ENCODE measurements at regions not wholly inside any gene's neighbourhood (a gene's known extent, or its start where the extent isn't known, plus 50 kb on each side); places are given as distances from the start of the nearest gene placed in this dataset.
A peak's percentile ranks its signal among the peaks of the same experiment; 100 is the strongest.

DNA sequence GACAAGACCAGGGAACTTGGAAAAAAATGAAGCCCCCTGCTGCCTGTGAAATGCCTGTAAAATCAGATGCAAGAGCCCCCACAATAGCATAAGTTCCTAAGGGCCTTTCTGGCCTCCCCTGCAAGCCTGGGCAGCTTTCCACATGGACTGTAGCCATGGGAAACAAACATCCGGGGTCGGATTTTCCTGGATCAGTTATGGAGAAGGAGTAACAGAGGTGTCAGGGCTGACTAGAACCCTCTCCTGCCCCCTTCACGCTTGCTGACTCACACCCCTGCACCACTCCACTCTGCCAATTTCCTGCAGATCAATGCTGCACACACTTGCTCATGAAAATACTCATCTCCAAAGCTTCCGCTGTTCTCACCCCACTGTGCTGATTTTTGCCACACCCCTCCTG lies 258.6 kb downstream of the CBLN1 start:
- no peak overlapping the region for H3K27ac ChIP-seq (ENCODE audit: low read depth in 2 of 2, low read length in 1 of 2)
- CTCF ChIA-PET: interaction anchor here (1.4 kb wide), 1 partner anchor 26 kb away, joined by 3 read pairs; no protein-coding TSS in a partner anchor
- H3K36me3 ChIP-seq (replicated peaks in 1 of 2; ENCODE audit: control insufficient read depth in 1 of 2, insufficient read depth in 2 of 2, low read length in 1 of 2): no peaks in the 10 kb centered on the region
- 13% methylated on average over 4 of the region's 4 CpGs for WGBS (ENCODE audit: low lambda C conversion rate)
- H3K9me3 ChIP-seq: no peaks in the 10 kb centered on the region
- H3K9ac ChIP-seq: no peak overlapping the region
- no peaks in the 10 kb centered on the region for H4K20me1 ChIP-seq (ENCODE audit: insufficient read depth)
- no peak overlapping the region for H3K4me3 ChIP-seq (ENCODE audit: low read depth in 2 of 2, low read length in 1 of 2)
- no peaks in the 10 kb centered on the region for H3K27me3 ChIP-seq (ENCODE audit: insufficient read depth)
- H3K4me2 ChIP-seq: no peak overlapping the region
- no peaks in the 10 kb centered on the region for H3F3A ChIP-seq (replicated peaks; ENCODE audit: insufficient read depth)
- no peaks in the 10 kb centered on the region for H3K9me2 ChIP-seq
- TF ChIP-seq NFIC (IDR thresholded peaks at IDR 0.05; ENCODE audit: borderline replicate concordance): peak; percentile 54
- TF ChIP-seq FOSL2 (IDR thresholded peaks at IDR 0.05; ENCODE audit: borderline replicate concordance, low read depth): peak; percentile 49; the same call in 1 of the 2 replicates
- peak; percentile 34; the same call in 1 of the 2 replicates for TF ChIP-seq TCF12 (IDR thresholded peaks at IDR 0.05)
- TF ChIP-seq TAF1 (IDR thresholded peaks at IDR 0.05; ENCODE audit: borderline replicate concordance, low read depth, low read length): no peak
- H2AFZ ChIP-seq (ENCODE audit: low read depth): no peak overlapping the region
- no peaks in the 10 kb centered on the region for H3K79me2 ChIP-seq (ENCODE audit: insufficient read depth)
- no peak for DNase-seq
- H3K4me1 ChIP-seq (ENCODE audit: control insufficient read depth in 1 of 2, insufficient read depth in 2 of 2, low read depth in 1 of 2, low read length in 1 of 2): peaks cover 0 to 33% of the 10 kb centered on the region in 2 experiments; a peak in 2 of 4 replicates
- POLR2A ChIA-PET: no interaction called here

DNA sequence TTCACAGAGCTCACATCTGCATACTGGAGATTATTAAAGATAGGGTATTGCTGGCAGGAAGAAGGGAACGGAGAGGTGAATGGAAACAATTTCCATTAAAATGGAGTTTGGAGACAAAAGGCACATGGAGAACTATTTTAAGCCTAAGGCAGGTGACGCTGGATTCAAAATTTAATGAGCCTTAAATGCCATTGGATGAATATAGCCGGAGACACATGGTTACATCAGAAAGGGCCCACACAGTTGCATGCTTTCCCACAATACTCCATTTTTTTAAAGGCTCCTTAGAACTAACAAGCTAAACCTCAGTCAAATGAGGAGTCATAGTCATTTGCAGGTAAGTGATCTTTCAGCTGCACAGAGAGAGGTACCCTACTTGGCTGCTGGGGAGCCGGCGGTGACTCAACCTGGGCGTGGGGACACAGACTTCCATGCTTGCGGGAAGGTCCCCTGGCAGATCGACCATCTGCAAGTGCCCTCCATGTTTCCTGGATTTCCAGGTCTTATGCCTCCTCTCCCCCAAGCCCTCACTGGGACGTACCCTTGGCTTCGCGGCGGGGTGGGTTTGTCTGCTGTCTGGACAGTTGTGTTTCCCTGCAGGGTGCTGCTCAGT lies 259.2 kb downstream of the CBLN1 start:
- no peaks in the 10 kb centered on the region for H3K79me2 ChIP-seq (ENCODE audit: insufficient read depth)
- H3F3A ChIP-seq (replicated peaks; ENCODE audit: insufficient read depth): no peaks in the 10 kb centered on the region
- H3K4me2 ChIP-seq: no peak overlapping the region
- no peak overlapping the region for H3K4me3 ChIP-seq (ENCODE audit: low read depth in 2 of 2, low read length in 1 of 2)
- no peaks in the 10 kb centered on the region for H3K9me2 ChIP-seq
- H3K4me1 ChIP-seq (ENCODE audit: control insufficient read depth in 1 of 2, insufficient read depth in 2 of 2, low read depth in 1 of 2, low read length in 1 of 2): peaks cover 0 to 33% of the 10 kb centered on the region in 2 experiments; a peak in 2 of 4 replicates
- H3K9ac ChIP-seq: no peak overlapping the region
- H3K27ac ChIP-seq (ENCODE audit: low read depth in 2 of 2, low read length in 1 of 2): no peak overlapping the region
- ChIA-PET CTCF (interaction anchor here (1.4 kb wide), 1 partner anchor 27 kb away, joined by 3 read pairs; no protein-coding TSS in a partner anchor), POLR2A (no interaction called here)
- DNase-seq: no peak
- WGBS (ENCODE audit: low lambda C conversion rate): 41% methylated on average over 6 of the region's 12 CpGs
- no peaks in the 10 kb centered on the region for H3K9me3 ChIP-seq
- H2AFZ ChIP-seq (ENCODE audit: low read depth): no peak overlapping the region
- H3K27me3 ChIP-seq (ENCODE audit: insufficient read depth): no peaks in the 10 kb centered on the region
- TF ChIP-seq, protein P1, sequence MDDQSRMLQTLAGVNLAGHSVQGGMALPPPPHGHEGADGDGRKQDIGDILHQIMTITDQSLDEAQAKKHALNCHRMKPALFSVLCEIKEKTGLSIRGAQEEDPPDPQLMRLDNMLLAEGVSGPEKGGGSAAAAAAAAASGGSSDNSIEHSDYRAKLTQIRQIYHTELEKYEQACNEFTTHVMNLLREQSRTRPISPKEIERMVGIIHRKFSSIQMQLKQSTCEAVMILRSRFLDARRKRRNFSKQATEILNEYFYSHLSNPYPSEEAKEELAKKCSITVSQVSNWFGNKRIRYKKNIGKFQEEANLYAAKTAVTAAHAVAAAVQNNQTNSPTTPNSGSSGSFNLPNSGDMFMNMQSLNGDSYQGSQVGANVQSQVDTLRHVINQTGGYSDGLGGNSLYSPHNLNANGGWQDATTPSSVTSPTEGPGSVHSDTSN (IDR thresholded peaks at IDR 0.05): no peak
- no peak for TF ChIP-seq TCF12 (IDR thresholded peaks at IDR 0.05)
- no peaks in the 10 kb centered on the region for H4K20me1 ChIP-seq (ENCODE audit: insufficient read depth)
- no peaks in the 10 kb centered on the region for H3K36me3 ChIP-seq (replicated peaks in 1 of 2; ENCODE audit: control insufficient read depth in 1 of 2, insufficient read depth in 2 of 2, low read length in 1 of 2)

DNA sequence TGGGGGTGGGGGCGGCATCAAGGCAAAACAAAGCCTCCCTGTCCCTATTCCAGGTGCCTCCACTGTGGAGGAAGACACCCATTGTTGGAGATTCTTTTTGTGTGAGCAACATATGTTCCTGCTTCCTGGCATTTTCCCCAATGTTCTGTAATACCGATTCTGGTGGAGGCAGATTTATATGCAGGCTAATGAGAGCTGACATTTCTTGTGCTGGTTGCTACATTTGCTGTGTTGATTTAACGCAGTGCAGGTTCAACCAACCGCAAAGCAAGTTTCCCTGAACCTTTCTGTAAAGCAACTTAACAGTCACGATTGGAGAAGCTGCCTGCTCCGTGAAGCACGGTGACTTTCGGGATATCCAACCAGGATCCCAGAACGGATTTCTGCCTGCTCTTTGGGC lies 260.5 kb downstream of the CBLN1 start:
- H3K4me2 ChIP-seq: peak overlapping the region; percentile 31
- no peak overlapping the region for H2AFZ ChIP-seq (ENCODE audit: low read depth)
- no peaks in the 10 kb centered on the region for H3K36me3 ChIP-seq (replicated peaks in 1 of 2; ENCODE audit: control insufficient read depth in 1 of 2, insufficient read depth in 2 of 2, low read length in 1 of 2)
- DNase-seq: peak; percentile 40
- no peaks in the 10 kb centered on the region for H3K9me2 ChIP-seq
- no peaks in the 10 kb centered on the region for H3F3A ChIP-seq (replicated peaks; ENCODE audit: insufficient read depth)
- no peak overlapping the region for H3K9ac ChIP-seq
- no peaks in the 10 kb centered on the region for H4K20me1 ChIP-seq (ENCODE audit: insufficient read depth)
- H3K4me1 ChIP-seq (ENCODE audit: control insufficient read depth in 1 of 2, insufficient read depth in 2 of 2, low read depth in 1 of 2, low read length in 1 of 2): peaks cover 0 to 33% of the 10 kb centered on the region in 2 experiments; a peak in 2 of 4 replicates
- 8% methylated on average over 9 of the region's 9 CpGs for WGBS (ENCODE audit: low lambda C conversion rate)
- no peaks in the 10 kb centered on the region for H3K79me2 ChIP-seq (ENCODE audit: insufficient read depth)
- ChIA-PET POLR2A (no interaction called here), CTCF (interaction anchor here (0.9 kb wide), 1 partner anchor 329 kb away, joined by 3 read pairs; no protein-coding TSS in a partner anchor)
- no peaks in the 10 kb centered on the region for H3K27me3 ChIP-seq (ENCODE audit: insufficient read depth)
- peak overlapping the region in 1 of 2 experiments; percentile 4; a peak in 2 of 4 replicates for H3K4me3 ChIP-seq (ENCODE audit: low read depth in 2 of 2, low read length in 1 of 2)
- H3K9me3 ChIP-seq: no peaks in the 10 kb centered on the region
- peak overlapping the region; percentile 22 to 43; a peak in 3 of 4 replicates for H3K27ac ChIP-seq (ENCODE audit: low read depth in 2 of 2, low read length in 1 of 2)
- TF ChIP-seq TAF1 (IDR thresholded peaks at IDR 0.05; ENCODE audit: borderline replicate concordance, low read depth, low read length): peak; percentile 21; the same call in 1 of the 2 replicates
- no peak for TF ChIP-seq ELF1 (IDR thresholded peaks at IDR 0.05)
- no peak for TF ChIP-seq NRF1 (IDR thresholded peaks at IDR 0.05; ENCODE audit: low read depth, low read length)
- peak; percentile 60 for TF ChIP-seq JUND (IDR thresholded peaks at IDR 0.05)
- no peak for TF ChIP-seq RFX5 (IDR thresholded peaks at IDR 0.05; ENCODE audit: low read length)
- TF ChIP-seq MXI1 (IDR thresholded peaks at IDR 0.05; ENCODE audit: low read depth, low read length): 0 out of 2 replicates have a peak, but pooled peaks have one; percentile 17
- peak; percentile 78 for TF ChIP-seq NFIC (IDR thresholded peaks at IDR 0.05; ENCODE audit: borderline replicate concordance)
- TF ChIP-seq, protein P1 (IDR thresholded peaks at IDR 0.05): peak; percentile 94
- no peak; the same call in 1 of the 2 replicates for TF ChIP-seq FOSL2 (IDR thresholded peaks at IDR 0.05; ENCODE audit: borderline replicate concordance, low read depth)
- TF ChIP-seq, protein P2, sequence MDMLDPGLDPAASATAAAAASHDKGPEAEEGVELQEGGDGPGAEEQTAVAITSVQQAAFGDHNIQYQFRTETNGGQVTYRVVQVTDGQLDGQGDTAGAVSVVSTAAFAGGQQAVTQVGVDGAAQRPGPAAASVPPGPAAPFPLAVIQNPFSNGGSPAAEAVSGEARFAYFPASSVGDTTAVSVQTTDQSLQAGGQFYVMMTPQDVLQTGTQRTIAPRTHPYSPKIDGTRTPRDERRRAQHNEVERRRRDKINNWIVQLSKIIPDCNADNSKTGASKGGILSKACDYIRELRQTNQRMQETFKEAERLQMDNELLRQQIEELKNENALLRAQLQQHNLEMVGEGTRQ (IDR thresholded peaks at IDR 0.05; ENCODE audit: borderline replicate concordance, low read depth, low read length): no peak
- TF ChIP-seq, protein P3, sequence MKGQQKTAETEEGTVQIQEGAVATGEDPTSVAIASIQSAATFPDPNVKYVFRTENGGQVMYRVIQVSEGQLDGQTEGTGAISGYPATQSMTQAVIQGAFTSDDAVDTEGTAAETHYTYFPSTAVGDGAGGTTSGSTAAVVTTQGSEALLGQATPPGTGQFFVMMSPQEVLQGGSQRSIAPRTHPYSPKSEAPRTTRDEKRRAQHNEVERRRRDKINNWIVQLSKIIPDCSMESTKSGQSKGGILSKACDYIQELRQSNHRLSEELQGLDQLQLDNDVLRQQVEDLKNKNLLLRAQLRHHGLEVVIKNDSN (IDR thresholded peaks at IDR 0.05; ENCODE audit: borderline replicate concordance, low read depth): no peak
- no peak for TF ChIP-seq EZH2phosphoT487 (IDR thresholded peaks at IDR 0.05; ENCODE audit: borderline replicate concordance, low read depth)
- TF ChIP-seq TEAD4 (IDR thresholded peaks at IDR 0.05; ENCODE audit: borderline replicate concordance, insufficient read depth): peak; percentile 59; the same call in 1 of the 2 replicates
- TF ChIP-seq RXRA (IDR thresholded peaks at IDR 0.05; ENCODE audit: borderline replicate concordance, low read depth): peak; percentile 48; the same call in 1 of the 2 replicates
- peak; percentile 92 for TF ChIP-seq TCF12 (IDR thresholded peaks at IDR 0.05)
